NCI-H1694 treated with DMSO at 0.1 percent for 48 hours (cell line): ENCODE measurements at regions not wholly inside any gene's neighbourhood (a gene's known extent, or its start where the extent isn't known, plus 50 kb on each side); places are given as distances from the start of the nearest gene placed in this dataset.
"Not testable (repeated sequence)": the region's sequence is repeated elsewhere in the genome, so short reads cannot be mapped to it uniquely, and the experiment has no call there.

Experiments used
- DNase-seq: peaks from one replicate; lab custom pipeline; 2025; lab: John Stamatoyannopoulos, UW

GRCh38 chr18:71238974-71239624, 950.3 kb downstream of the SOCS6 start:
- no peak for DNase-seq

DNA sequence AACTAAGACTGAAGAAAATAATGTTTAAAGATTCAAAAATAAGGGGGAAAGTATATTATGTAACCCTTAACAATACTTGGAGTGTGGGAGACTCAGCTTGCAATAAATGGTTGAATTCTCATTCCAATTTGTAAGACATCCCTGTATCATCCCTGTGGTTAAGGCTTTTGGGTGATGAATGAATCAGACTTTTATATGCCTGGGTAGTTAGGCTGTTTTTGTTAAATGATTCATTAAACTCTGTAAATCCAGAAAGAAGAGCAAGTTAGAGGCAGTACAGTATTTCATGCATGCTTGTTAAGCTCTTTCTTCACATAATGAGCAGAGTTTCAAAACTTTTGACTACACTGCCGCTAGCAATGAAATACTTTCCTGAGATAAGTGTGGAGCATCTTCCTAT, 948.8 kb downstream of the SOCS6 start:
- DNase-seq: no peak

DNA sequence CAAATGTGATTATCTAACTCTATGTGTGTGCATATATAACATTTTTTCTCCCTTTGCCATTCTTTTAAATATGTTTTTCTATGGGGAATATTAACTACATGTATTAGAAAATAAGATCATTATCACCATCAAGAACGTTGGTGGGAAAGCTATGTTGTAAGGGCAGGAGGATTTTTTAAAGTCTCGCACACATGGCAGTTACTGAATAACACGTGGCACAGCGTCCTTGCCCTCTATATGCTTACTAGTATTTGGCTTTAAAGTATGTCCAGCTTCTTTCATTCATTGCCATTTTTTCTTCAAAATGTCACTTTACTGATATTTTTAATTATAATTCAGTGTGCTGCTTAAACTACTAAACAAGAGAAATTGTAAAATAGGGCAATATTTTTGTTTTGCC, 944.3 kb downstream of the SOCS6 start:
- DNase-seq: no peak

DNA sequence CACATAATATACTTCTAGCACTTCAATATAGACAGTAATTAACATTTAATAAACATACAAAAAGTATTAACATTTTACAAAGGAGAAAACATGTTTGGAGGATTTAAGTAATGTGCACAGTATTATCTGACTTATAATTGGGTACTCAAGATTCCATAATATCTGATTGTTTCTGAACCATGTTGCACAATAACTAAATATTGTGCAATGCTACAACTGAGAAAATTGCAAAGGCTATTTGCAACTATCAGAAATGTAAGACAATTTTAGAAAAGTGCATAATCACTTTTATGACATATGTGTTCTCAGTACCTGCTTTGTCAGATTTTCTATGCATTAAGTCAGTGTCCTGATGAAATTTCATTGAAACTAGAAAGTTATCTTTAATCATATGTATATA, 934.6 kb downstream of the SOCS6 start:
- no peak for DNase-seq

- no peak for DNase-seq
Measured at GRCh38 chr18:71221405-71221804, 932.6 kb downstream of the SOCS6 start.

GRCh38 chr18:71212739-71213138, 923.9 kb downstream of the SOCS6 start:
- DNase-seq: not testable (repeated sequence)

GRCh38 chr18:71212222-71212621, 923.4 kb downstream of the SOCS6 start:
- DNase-seq: no peak

GRCh38 chr18:71209944-71210343, 921.1 kb downstream of the SOCS6 start:
- DNase-seq: no peak

DNA sequence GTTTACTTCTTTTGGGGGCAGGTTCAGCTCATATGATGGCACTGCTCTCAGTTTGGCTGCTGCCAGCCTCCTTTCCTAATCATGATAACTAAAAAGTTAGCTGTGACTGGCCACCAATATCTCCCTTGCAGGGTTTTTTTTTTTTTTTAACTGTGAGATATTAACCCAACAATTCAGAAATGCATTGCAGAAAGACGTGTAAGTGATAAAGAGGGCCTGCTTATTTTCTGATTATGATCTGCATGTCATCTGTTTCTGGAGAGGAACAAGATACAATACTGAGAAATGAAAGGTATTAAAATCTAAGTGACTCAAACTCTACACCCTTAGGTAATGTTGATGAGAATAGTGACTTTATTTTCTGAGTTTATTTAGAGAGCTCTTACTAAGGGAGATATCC, 905.6 kb downstream of the SOCS6 start:
- no peak for DNase-seq

DNA sequence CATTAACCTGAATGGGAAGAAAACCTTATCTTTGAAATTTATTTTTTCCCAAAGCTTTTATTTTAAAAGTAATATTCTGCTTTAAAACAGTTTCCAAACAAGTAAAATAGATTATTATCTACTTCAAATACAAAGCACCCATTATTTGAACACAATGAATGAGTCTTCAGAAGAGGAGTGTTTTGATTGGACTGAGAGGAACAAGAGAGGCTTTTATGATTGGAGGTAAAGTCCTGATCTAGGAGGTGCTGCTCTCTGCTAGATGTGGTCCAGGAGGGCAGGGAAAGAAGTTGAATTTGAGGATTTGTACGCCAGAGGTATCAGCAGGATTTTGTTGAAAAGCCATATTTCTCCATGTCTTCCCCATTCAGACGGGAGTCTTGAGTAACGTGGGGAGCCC, 900.7 kb downstream of the SOCS6 start:
- no peak for DNase-seq

- DNase-seq: no peak
Measured at GRCh38 chr18:71168557-71169145, 879.8 kb downstream of the SOCS6 start.

GRCh38 chr18:71136487-71136886, 847.6 kb downstream of the SOCS6 start:
- no peak for DNase-seq

- DNase-seq: no peak
Measured at GRCh38 chr18:71134122-71134521, 845.3 kb downstream of the SOCS6 start.

DNA sequence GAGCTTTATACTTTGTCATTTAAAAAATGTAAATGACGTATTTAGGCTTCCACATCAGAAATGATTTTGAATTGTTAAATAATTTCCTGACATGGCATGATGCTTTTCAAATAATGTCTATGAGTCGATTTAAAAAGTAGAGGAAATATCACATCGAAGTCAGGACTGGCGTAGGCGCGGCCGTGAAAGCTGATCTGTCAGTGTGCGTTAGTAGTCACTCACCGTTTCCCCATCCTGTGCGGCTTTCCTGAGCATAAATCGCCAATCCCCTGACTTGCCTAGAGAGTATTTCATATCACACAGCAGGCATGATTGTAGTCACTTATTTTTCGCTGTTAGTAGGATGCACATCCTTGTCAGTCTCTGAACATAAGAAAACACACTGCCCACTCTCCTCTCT, 843.1 kb downstream of the SOCS6 start:
- no peak for DNase-seq

- no peak for DNase-seq
Measured at GRCh38 chr18:71130351-71130750, 841.5 kb downstream of the SOCS6 start.

GRCh38 chr18:71125581-71125980, 836.7 kb downstream of the SOCS6 start:
- no peak for DNase-seq

- DNase-seq: no peak
Measured at GRCh38 chr18:71116535-71116934, 827.7 kb downstream of the SOCS6 start.

GRCh38 chr18:71115261-71115660, 826.4 kb downstream of the SOCS6 start:
- no peak for DNase-seq

- DNase-seq: no peak
Measured at GRCh38 chr18:71114550-71115210, 825.8 kb downstream of the SOCS6 start.

DNA sequence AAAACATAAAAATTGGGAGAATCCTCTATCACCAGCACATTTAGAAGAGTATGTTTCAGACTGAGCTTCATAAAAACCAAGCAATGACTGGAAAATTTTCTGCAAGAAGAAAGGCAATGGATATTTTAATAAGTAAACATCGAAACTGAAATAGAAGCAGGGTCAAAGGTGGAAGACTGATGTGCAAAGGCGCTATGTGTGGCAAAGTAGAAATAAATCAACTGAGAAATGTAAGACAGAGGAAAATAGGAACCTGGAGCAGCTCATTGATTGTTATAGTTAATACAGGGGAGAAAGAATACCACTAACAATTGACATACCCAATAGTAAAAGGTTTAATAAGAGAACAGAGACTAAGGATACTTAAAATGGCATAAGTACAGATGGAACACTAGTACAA, 818.4 kb downstream of the SOCS6 start:
- no peak for DNase-seq

GRCh38 chr18:71106701-71107100, 817.9 kb downstream of the SOCS6 start:
- DNase-seq: no peak

- DNase-seq: no peak
Measured at GRCh38 chr18:71105994-71106546, 817.2 kb downstream of the SOCS6 start.

- no peak for DNase-seq
Measured at GRCh38 chr18:71105078-71105819, 816.4 kb downstream of the SOCS6 start.
